Esophagus mucosa (tissue), 1 donor: ENCODE measurements at regions not wholly inside any gene's neighbourhood (a gene's known extent, or its start where the extent isn't known, plus 50 kb on each side); places are given as distances from the start of the nearest gene placed in this dataset.
"Not testable (repeated sequence)": the region's sequence is repeated elsewhere in the genome, so short reads cannot be mapped to it uniquely, and the experiment has no call there.

Experiments used
- ATAC-seq: fragments of 200-7000 bp; cut with Tn5 transposase; one replicate; pipeline ENCODE4 v1.9.1; 2020
- donor health status: DM: yes; HTN: yes; CAD: no.

- ATAC-seq, result peak; percentile 13
These were observed 95.3 kb upstream of the POTED start for GRCh38 chr21:13514308-13514707.

- not testable (repeated sequence) for ATAC-seq
These were observed 93.6 kb upstream of the POTED start for GRCh38 chr21:13515980-13516379.

- ATAC-seq, result not testable (repeated sequence)
These were observed 89.6 kb upstream of the POTED start for GRCh38 chr21:13519971-13520370.

- not testable (repeated sequence) for ATAC-seq
These were observed 84.6 kb upstream of the POTED start for GRCh38 chr21:13525015-13525414.

GRCh38 chr21:13529082-13529481 is 80.5 kb upstream of the POTED start:
- not testable (repeated sequence) for ATAC-seq

GRCh38 chr21:13529674-13530073 is 79.9 kb upstream of the POTED start:
- ATAC-seq, result not testable (repeated sequence)

- not testable (repeated sequence) for ATAC-seq
These were observed 78.9 kb upstream of the POTED start for GRCh38 chr21:13530697-13531096.

GRCh38 chr21:13543482-13543881 is 66.1 kb upstream of the POTED start:
- ATAC-seq, result not testable (repeated sequence)

- not testable (repeated sequence) for ATAC-seq
These were observed 64.1 kb upstream of the POTED start for GRCh38 chr21:13545525-13545924.
